Duodenal mucosa (tissue), 2 donors: ENCODE measurements at regions not wholly inside any gene's neighbourhood (a gene's known extent, or its start where the extent isn't known, plus 50 kb on each side); places are given as distances from the start of the nearest gene placed in this dataset.
"Not testable (repeated sequence)": the region's sequence is repeated elsewhere in the genome, so short reads cannot be mapped to it uniquely, and the experiment has no call there.

Experiments
- H3K27ac ChIP-seq: one replicate; pipeline ENCODE4 v1.7.0; 2013; ENCODE audit warnings: low read depth, low read length
- H3K27me3 ChIP-seq, 2 donors: one replicate each; pipeline ENCODE4 v1.7.0; 2013; ENCODE audit warnings: low read length in 2 of 2, control low read depth in 1 of 2; ENCODE audit not compliant: insufficient read depth in 2 of 2, control insufficient read depth in 1 of 2
- H3K36me3 ChIP-seq, 2 donors: one replicate each; pipeline ENCODE4 v1.7.0; 2013; ENCODE audit warnings: low read length in 2 of 2, control low read depth in 1 of 2; ENCODE audit not compliant: insufficient read depth in 2 of 2, control insufficient read depth in 1 of 2
- H3K4me1 ChIP-seq, 2 donors: one replicate each; pipeline ENCODE4 v1.7.0; 2013; ENCODE audit warnings: low read length in 2 of 2, control low read depth in 1 of 2; ENCODE audit not compliant: insufficient read depth in 2 of 2, control insufficient read depth in 1 of 2
- H3K4me3 ChIP-seq, 2 donors: one replicate each; pipeline ENCODE4 v1.7.0; 2013; ENCODE audit warnings: low read length in 2 of 2, low read depth in 1 of 2
- H3K9ac ChIP-seq, 2 donors: one replicate each; pipeline ENCODE4 v1.7.0; 2013; ENCODE audit warnings: low read length in 2 of 2, low read depth in 1 of 2
- H3K9me3 ChIP-seq, 2 donors: one replicate each; pipeline ENCODE4 v1.7.0; 2013; ENCODE audit warnings: low read length in 2 of 2, control low read depth in 1 of 2; ENCODE audit not compliant: control insufficient read depth in 1 of 2

DNA sequence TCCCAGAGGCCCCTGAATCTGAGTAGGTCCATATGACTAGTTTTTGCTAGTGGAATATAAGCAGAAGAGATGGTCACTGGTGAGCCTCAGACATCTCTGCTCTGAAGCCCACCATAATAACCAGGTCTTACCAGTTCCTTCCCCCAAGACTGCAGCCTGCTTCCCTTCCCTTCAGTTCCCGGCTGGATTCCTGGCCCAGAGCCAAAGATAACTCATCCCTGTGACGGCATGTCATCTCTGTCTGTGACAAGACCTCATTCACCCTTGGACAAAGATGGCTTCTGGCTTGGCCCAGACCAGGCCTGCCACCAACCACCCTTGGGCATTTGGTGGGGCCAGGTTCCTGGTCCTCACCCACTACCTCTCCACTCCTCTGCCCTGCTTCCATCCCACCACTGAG lies 145.5 kb upstream of the TOP1 start:
- H3K9me3 ChIP-seq = peaks cover 0 to 4% of the 10 kb centered on the region in 2 donors
- H3K36me3 ChIP-seq = no peaks in the 10 kb centered on the region
- H3K9ac ChIP-seq = no peak overlapping the region
- no peaks in the 10 kb centered on the region for H3K27me3 ChIP-seq
- no peaks in the 10 kb centered on the region for H3K4me1 ChIP-seq
- H3K4me3 ChIP-seq = no peak overlapping the region
- no peak overlapping the region for H3K27ac ChIP-seq

DNA sequence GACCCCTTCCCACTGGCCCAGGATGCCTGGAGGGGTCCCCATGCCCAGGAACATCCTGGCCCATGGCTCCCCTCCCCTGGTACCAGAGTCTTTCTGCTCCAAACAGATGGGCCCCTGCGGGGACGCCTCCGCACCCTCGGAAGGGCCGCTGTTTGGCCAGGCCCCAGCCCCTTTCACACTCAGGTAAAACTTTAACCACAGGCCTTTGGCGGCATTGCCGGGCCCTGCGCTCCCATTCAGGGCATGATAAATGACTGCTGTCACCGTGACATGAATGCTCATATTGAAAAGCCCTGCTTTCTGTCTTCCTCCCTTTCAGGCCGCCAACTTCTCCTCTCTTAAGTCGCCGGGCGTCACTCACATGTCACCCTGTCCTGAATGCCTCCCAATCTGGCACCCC lies 141.5 kb upstream of the TOP1 start:
- no peak overlapping the region for H3K4me3 ChIP-seq
- no peaks in the 10 kb centered on the region for H3K4me1 ChIP-seq
- H3K36me3 ChIP-seq = no peaks in the 10 kb centered on the region
- H3K27ac ChIP-seq = no peak overlapping the region
- no peaks in the 10 kb centered on the region for H3K27me3 ChIP-seq
- H3K9ac ChIP-seq = no peak overlapping the region
- no peaks in the 10 kb centered on the region for H3K9me3 ChIP-seq

DNA sequence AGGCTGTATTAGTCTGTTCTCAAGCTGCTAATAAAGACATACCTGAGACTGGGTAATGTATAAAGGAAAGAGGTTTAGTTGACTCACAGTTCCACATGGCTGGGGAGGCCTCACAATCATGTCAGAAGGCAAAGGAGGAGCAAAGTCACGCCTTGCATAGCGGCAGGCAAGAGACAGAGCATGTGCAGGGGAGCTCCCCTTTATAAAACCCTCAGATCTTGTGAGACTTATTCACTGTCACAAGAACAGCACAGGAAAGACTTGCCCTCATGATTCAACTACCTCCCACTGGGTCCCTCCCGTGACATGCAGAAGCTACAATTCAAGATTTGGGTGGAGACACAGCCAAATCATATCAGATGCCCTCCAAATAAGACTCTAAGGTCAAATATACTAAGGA lies 139.4 kb upstream of the TOP1 start:
- H3K27me3 ChIP-seq, H3K9ac ChIP-seq, H3K27ac ChIP-seq, H3K9me3 ChIP-seq, H3K4me1 ChIP-seq, H3K36me3 ChIP-seq, H3K4me3 ChIP-seq: not testable (repeated sequence)

DNA sequence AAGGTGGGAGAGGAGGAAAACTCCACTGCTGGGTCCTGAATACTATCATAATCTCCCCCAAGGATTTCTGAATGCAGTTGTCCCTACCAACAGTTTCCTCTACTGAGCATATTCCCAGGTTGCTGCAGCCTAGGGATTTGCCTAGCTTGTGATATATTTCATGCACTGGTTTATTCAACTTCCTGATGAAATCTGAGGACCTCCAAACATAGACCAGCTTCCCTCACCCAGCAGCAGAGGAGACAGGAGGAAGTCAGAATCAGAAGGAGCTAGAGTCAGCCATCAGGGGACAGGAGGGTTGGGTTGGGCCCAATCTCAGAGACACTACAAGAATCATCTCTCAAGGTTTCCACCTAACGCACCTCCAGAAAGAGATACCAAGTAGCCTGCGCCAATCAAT lies 138.4 kb upstream of the TOP1 start:
- H3K9me3 ChIP-seq = no peaks in the 10 kb centered on the region
- H3K36me3 ChIP-seq = no peaks in the 10 kb centered on the region
- H3K4me1 ChIP-seq = no peaks in the 10 kb centered on the region
- H3K27me3 ChIP-seq = no peaks in the 10 kb centered on the region
- no peak overlapping the region for H3K9ac ChIP-seq
- no peak overlapping the region for H3K4me3 ChIP-seq
- no peak overlapping the region for H3K27ac ChIP-seq

DNA sequence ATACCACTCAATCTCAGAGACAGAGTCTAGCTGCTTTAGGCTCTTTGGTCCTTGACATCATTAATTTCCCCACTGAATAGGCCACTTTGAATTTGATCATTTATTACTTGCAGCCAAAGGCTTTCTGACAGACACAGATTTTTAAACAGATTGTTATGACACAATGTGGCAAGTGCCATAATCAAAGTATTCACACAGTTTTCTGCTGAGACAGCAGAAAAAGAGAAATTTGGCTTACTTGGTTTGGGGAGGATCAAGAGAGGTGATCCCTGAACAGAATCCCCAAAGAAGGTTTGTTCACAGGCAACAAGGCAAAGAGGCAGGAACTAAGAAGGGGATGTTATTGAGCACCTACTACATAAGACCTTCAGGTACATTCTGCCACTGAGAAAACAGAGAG lies 138.0 kb upstream of the TOP1 start:
- Histone ChIP-seq H3K4me1 (no peaks in the 10 kb centered on the region), H3K27ac (no peak overlapping the region), H3K4me3 (no peak overlapping the region), H3K9ac (no peak overlapping the region), H3K36me3 (no peaks in the 10 kb centered on the region), H3K9me3 (no peaks in the 10 kb centered on the region), H3K27me3 (no peaks in the 10 kb centered on the region)

DNA sequence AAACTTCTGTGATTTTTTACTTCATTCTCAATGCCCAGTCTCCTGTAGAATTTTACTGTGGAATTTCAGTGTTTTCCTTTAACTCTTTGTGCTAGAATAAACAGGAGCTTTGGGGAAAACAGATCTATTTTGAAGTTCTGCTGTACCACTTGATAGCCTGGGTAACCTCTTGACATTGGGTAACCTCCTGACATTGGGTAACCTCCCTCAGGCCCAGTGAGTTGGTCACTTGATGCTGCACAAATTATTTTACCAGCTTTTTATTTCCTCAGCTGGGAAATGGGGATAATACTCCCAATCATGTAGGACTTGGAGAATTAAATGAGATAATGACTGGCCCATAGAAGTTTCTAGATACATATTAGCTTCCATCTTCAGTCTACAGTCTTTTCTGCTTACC lies 137.3 kb upstream of the TOP1 start:
- Histone ChIP-seq H3K9me3 (no peaks in the 10 kb centered on the region), H3K36me3 (no peaks in the 10 kb centered on the region), H3K27ac (no peak overlapping the region), H3K9ac (no peak overlapping the region), H3K4me1 (no peaks in the 10 kb centered on the region), H3K27me3 (no peaks in the 10 kb centered on the region), H3K4me3 (no peak overlapping the region)

DNA sequence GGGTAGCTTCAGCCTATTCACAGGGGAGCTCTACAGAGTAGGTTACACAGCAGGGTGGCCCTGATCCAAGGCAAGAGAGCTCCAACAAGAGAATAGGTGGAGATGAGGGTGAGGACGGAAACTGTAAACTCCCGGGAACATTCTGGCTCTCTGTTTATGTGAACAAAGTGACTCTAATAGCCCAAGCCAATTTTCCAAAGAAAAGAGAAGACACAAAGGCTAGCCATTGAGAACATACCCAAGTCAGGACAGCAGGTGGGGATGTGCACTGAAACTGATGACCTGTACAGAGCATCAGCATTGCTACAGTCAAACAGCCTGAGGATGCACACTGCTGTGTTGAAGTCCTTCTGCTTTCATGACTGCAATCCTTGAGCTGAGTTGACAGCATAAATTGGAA lies 136.0 kb upstream of the TOP1 start:
- no peak overlapping the region for H3K9ac ChIP-seq
- H3K27ac ChIP-seq = no peak overlapping the region
- no peaks in the 10 kb centered on the region for H3K27me3 ChIP-seq
- no peaks in the 10 kb centered on the region for H3K36me3 ChIP-seq
- H3K4me1 ChIP-seq = no peaks in the 10 kb centered on the region
- H3K4me3 ChIP-seq = no peak overlapping the region
- no peaks in the 10 kb centered on the region for H3K9me3 ChIP-seq

DNA sequence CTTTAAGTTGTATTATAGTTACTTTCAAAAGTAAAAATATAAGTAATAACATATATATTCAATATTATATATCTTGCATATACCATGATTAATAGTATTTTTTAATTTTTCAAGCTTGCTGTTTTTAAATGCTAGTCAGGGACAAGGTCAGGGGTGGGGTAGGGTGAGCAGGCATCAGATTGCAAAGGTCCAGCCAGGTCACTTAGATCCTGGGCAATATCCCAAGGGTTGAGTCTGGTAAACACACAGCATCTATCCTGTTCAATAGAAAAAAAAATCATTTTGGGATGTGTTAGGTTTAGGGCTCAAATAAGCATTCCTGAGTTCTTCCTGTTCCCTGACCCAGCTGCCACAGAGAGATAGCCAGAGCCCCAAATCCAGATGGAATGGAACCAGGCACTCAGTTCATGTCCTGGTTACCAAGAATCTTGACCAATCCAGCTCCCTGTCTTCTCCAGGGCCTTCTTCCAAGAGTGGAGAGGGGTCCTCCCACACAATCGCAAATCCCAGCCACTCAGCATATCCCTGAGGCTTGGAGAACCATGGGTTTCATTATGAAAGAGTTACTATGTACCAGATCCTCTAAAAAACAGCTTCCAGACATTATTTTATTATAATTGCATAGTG lies 134.9 kb upstream of the TOP1 start:
- Histone ChIP-seq H3K36me3 (no peaks in the 10 kb centered on the region), H3K9ac (no peak overlapping the region), H3K9me3 (no peaks in the 10 kb centered on the region), H3K4me1 (no peaks in the 10 kb centered on the region), H3K27ac (no peak overlapping the region), H3K4me3 (no peak overlapping the region), H3K27me3 (no peaks in the 10 kb centered on the region)

DNA sequence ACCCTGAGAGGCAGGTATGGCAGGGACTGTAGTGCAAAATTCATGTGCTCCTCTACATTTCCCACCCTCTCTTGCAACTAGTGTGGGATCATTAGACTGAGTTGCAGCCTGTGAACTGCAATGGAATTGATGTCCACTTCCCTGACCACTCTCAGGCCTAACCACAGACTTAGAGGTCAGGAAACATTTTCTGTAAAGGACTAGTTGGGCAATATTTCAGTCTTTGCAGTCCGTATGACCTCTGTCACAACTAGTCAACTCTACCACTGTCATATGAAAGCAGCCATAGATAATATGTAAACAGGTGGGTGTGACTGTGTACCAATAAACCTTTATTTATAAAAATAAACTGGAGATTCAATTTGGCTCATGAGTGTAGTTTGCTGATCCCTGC lies 134.4 kb upstream of the TOP1 start:
- Histone ChIP-seq H3K9ac (no peak overlapping the region), H3K4me3 (no peak overlapping the region), H3K4me1 (no peaks in the 10 kb centered on the region), H3K36me3 (no peaks in the 10 kb centered on the region), H3K27ac (no peak overlapping the region), H3K9me3 (no peaks in the 10 kb centered on the region), H3K27me3 (no peaks in the 10 kb centered on the region)

DNA sequence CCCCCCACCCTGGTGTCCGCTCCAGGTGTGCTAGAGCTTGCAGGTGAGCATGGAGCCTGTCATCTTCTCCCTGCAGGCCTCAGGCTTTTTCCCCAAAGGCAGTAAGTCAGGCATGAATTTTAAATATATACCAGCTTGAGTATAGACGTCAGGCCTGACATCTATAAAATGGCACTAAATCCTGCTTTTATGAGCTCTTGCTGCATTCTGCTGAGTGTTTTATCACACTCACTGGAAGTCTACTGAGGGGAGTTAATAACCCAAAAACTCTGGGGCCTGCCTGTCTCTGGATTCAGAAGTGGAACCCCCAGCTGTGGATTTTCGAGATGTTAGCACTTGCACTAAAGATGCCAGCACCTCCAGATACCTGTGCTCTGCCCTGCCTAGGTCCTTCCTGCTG lies 133.4 kb upstream of the TOP1 start:
- no peaks in the 10 kb centered on the region for H3K4me1 ChIP-seq
- no peaks in the 10 kb centered on the region for H3K36me3 ChIP-seq

More for the DNA sequence above, 133.4 kb upstream of the TOP1 start:
- H3K27ac ChIP-seq = no peak overlapping the region
- no peak overlapping the region for H3K9ac ChIP-seq
- H3K4me3 ChIP-seq = no peak overlapping the region
- no peaks in the 10 kb centered on the region for H3K9me3 ChIP-seq
- no peaks in the 10 kb centered on the region for H3K27me3 ChIP-seq
